ENCODE measurements at regions not wholly inside any gene's neighbourhood (a gene's known extent, or its start where the extent isn't known, plus 50 kb on each side); places are given as distances from the start of the nearest gene placed in this dataset.
A peak's percentile ranks its signal among the peaks of the same experiment; 100 is the strongest.

DNA sequence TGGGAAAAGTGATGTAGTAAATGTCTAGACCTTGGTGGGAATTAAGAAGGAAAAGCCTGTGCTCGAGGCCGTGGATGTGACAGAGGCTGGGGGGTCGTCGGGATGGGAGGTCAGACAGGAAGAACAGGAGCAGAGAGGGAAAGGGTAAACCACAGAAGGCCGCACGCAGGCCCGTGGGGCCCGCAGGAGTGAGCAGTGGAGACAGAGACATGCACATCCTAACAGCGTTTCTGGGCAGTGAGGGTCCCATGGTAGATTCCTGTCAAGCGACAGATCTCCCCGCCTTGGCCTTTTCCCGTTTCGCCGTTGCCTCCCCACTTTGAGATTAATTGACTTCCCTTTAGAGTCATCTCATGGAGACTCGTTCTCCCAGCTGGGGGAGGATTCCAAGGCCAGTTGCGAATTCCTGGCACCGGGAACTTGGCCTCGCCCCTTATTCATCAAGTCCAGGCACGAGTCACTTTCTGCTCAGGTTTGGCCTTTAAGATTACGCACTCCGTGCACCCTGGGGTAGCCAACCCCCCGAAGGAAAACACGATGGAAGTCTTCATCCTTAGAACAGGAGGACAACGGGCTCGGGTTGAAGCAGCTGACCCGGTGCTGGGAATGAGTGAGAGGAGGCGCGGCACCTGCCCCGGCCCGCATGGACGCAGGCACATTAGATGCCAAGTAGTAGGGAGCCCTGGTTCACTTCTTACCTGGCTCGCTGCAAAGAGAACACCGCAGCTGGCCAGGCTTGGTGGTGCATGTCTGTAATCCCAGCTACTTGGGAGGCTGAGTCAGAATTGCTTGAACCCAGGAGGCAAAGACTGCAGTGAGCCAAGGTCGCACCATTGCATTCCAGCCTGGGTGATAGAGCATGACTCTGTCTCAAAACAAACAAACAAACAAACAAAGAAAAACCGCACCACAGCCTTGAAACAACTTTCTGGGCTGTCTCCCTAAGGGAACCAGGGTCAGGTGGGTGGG is 315.2 kb upstream of the SHH start:
- peak; percentile 96 for DNase-seq (ENCODE audit: low read depth, low spot score)
- in situ Hi-C loops (cut with HindIII; ENCODE audit: low pct_unique_long_range_greater_than_20kb, low sequenced_read_pairs) (no loop called here), intact Hi-C loops (cut with micrococcal nuclease; ENCODE audit: unreplicated experiment) (no loop called here)
- no peaks in the 10 kb centered on the region for H3K27me3 ChIP-seq (ENCODE audit: control insufficient read depth, insufficient read depth, low read length)
- peak overlapping the region; percentile 77 for H3K27ac ChIP-seq (ENCODE audit: low read length)
- ChIA-PET CTCF (no interaction called here), POLR2A (interaction anchor here (0.7 kb wide), 1 partner anchor 216 kb away, joined by 3 read pairs; no protein-coding TSS in a partner anchor)
- peak; percentile 84 for TF ChIP-seq TCF7L2 (IDR thresholded peaks at IDR 0.05; ENCODE audit: low read depth, low read length)
- no peak for TF ChIP-seq SIN3A (IDR thresholded peaks at IDR 0.05; ENCODE audit: borderline replicate concordance, insufficient read depth, low read depth, low read length)
- TF ChIP-seq POLR2AphosphoS5 (IDR thresholded peaks at IDR 0.05; ENCODE audit: low read depth, low read length): peak; percentile 92
- TF ChIP-seq, protein P1, sequence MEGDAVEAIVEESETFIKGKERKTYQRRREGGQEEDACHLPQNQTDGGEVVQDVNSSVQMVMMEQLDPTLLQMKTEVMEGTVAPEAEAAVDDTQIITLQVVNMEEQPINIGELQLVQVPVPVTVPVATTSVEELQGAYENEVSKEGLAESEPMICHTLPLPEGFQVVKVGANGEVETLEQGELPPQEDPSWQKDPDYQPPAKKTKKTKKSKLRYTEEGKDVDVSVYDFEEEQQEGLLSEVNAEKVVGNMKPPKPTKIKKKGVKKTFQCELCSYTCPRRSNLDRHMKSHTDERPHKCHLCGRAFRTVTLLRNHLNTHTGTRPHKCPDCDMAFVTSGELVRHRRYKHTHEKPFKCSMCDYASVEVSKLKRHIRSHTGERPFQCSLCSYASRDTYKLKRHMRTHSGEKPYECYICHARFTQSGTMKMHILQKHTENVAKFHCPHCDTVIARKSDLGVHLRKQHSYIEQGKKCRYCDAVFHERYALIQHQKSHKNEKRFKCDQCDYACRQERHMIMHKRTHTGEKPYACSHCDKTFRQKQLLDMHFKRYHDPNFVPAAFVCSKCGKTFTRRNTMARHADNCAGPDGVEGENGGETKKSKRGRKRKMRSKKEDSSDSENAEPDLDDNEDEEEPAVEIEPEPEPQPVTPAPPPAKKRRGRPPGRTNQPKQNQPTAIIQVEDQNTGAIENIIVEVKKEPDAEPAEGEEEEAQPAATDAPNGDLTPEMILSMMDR (IDR thresholded peaks at IDR 0.05): no peak; the same call in 1 of the 2 replicates
- TF ChIP-seq, protein P2, sequence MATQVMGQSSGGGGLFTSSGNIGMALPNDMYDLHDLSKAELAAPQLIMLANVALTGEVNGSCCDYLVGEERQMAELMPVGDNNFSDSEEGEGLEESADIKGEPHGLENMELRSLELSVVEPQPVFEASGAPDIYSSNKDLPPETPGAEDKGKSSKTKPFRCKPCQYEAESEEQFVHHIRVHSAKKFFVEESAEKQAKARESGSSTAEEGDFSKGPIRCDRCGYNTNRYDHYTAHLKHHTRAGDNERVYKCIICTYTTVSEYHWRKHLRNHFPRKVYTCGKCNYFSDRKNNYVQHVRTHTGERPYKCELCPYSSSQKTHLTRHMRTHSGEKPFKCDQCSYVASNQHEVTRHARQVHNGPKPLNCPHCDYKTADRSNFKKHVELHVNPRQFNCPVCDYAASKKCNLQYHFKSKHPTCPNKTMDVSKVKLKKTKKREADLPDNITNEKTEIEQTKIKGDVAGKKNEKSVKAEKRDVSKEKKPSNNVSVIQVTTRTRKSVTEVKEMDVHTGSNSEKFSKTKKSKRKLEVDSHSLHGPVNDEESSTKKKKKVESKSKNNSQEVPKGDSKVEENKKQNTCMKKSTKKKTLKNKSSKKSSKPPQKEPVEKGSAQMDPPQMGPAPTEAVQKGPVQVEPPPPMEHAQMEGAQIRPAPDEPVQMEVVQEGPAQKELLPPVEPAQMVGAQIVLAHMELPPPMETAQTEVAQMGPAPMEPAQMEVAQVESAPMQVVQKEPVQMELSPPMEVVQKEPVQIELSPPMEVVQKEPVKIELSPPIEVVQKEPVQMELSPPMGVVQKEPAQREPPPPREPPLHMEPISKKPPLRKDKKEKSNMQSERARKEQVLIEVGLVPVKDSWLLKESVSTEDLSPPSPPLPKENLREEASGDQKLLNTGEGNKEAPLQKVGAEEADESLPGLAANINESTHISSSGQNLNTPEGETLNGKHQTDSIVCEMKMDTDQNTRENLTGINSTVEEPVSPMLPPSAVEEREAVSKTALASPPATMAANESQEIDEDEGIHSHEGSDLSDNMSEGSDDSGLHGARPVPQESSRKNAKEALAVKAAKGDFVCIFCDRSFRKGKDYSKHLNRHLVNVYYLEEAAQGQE (IDR thresholded peaks at IDR 0.05; ENCODE audit: insufficient read depth in 1 of 2, low read depth in 2 of 2, low read length in 1 of 2): peak in 1 of 2 experiments; percentile 53; a peak in 1 of 4 replicates
- peak overlapping the region in 1 of 2 experiments; percentile 23; a peak in 2 of 4 replicates for H3K4me3 ChIP-seq (ENCODE audit: low read depth in 2 of 2, low read length in 2 of 2)
- ATAC-seq: peak; percentile 96
- no peaks in the 10 kb centered on the region for H3K9me3 ChIP-seq (ENCODE audit: control insufficient read depth, insufficient read depth, low read depth, low read length)
- H3K4me1 ChIP-seq (ENCODE audit: control insufficient read depth, insufficient read depth, low read length): peaks cover 19% of the 10 kb centered on the region
- no TSS peak for BruUV-seq (replicated peaks)
- no peaks in the 10 kb centered on the region for H3K36me3 ChIP-seq (ENCODE audit: control insufficient read depth, insufficient read depth, low read length)

DNA sequence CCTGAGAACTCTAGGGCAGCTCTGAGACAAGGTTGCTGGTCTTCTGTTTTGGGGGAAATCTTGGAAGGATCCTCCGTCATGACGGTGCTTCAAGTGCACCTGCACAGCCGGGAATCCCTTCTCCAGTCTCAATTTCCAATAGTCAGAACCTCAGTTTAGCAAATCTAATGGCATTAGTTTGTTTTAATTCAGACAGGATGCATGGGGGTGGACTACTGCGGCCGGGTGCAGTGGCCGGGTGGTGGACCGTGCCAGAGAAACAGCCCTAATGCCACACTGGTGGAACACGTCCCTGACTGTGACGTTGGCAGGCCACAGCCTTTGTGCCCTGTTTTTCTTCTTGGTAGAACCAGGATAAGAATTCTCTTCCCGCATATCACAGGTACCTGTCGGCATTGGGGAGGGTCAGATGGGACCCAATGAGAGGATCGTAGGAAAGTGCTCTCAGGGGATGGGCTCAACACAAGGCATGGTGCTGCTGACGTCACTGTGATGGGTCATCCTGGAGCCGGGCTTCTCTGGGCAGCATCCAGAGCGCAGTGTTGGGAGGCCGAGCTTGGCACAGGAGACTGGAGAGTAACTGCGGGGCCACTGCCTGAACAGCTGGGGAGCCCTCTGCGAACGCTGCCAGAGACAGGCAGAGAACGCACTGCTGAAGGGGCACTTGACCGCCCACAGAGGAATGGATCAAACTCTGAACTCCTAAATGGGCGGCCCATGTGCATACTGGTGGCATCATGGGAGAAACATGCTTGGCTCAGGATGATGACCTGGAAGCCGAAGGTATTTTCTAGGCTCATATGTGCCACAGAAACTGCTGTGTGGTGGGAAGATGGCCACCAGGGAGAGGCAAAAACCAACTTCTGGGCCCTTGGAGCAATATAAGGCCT is 313.8 kb upstream of the SHH start:
- Histone ChIP-seq H3K4me3 (ENCODE audit: low read depth in 2 of 2, low read length in 2 of 2) (no peak overlapping the region), H3K9me3 (ENCODE audit: control insufficient read depth, insufficient read depth, low read depth, low read length) (no peaks in the 10 kb centered on the region), H3K36me3 (ENCODE audit: control insufficient read depth, insufficient read depth, low read length) (no peaks in the 10 kb centered on the region), H3K27me3 (ENCODE audit: control insufficient read depth, insufficient read depth, low read length) (no peaks in the 10 kb centered on the region), H3K27ac (ENCODE audit: low read length) (peak overlapping the region; percentile 77; the same call in 1 of the 2 replicates), H3K4me1 (ENCODE audit: control insufficient read depth, insufficient read depth, low read length) (peaks cover 19% of the 10 kb centered on the region)
- BruUV-seq (replicated peaks): no TSS peak
- CTCF ChIA-PET: no interaction called here
- ATAC-seq: no peak
- TF ChIP-seq TCF7L2 (IDR thresholded peaks at IDR 0.05; ENCODE audit: low read depth, low read length) (no peak), POLR2AphosphoS5 (IDR thresholded peaks at IDR 0.05; ENCODE audit: low read depth, low read length) (no peak), SIN3A (IDR thresholded peaks at IDR 0.05; ENCODE audit: borderline replicate concordance, insufficient read depth, low read depth, low read length) (no peak)
- TF ChIP-seq, protein P1 (IDR thresholded peaks at IDR 0.05): no peak
- TF ChIP-seq, protein P2 (IDR thresholded peaks at IDR 0.05; ENCODE audit: insufficient read depth in 1 of 2, low read depth in 2 of 2, low read length in 1 of 2): no peak
- DNase-seq (ENCODE audit: low read depth, low spot score): no peak
- in situ Hi-C loops (cut with HindIII; ENCODE audit: low pct_unique_long_range_greater_than_20kb, low sequenced_read_pairs) (no loop called here), intact Hi-C loops (cut with micrococcal nuclease; ENCODE audit: unreplicated experiment) (no loop called here)
- POLR2A ChIA-PET: no interaction called here

Measured in Panc1 (cell line).